Rectal smooth muscle tissue (tissue), 1 donor: ENCODE measurements at regions not wholly inside any gene's neighbourhood (a gene's known extent, or its start where the extent isn't known, plus 50 kb on each side); places are given as distances from the start of the nearest gene placed in this dataset.
"Not testable (repeated sequence)": the region's sequence is repeated elsewhere in the genome, so short reads cannot be mapped to it uniquely, and the experiment has no call there.

ENCODE experiments used
- H3K27ac ChIP-seq: one replicate; pipeline ENCODE4 v1.7.0; 2013; ENCODE audit warnings: low read depth, low read length, inconsistent platforms
- H3K27me3 ChIP-seq: one replicate; pipeline ENCODE4 v1.7.0; 2013; ENCODE audit warnings: low read length; ENCODE audit not compliant: control insufficient read depth, insufficient read depth
- H3K36me3 ChIP-seq: one replicate; pipeline ENCODE4 v1.7.0; 2013; ENCODE audit warnings: low read length; ENCODE audit not compliant: control insufficient read depth, insufficient read depth
- H3K4me1 ChIP-seq: one replicate; pipeline ENCODE4 v1.7.0; 2013; ENCODE audit warnings: low read length; ENCODE audit not compliant: control insufficient read depth, insufficient read depth
- H3K4me3 ChIP-seq: one replicate; pipeline ENCODE4 v1.7.0; 2013; ENCODE audit warnings: low read length
- H3K9ac ChIP-seq: one replicate; pipeline ENCODE4 v1.7.0; 2013; ENCODE audit warnings: low read length

DNA sequence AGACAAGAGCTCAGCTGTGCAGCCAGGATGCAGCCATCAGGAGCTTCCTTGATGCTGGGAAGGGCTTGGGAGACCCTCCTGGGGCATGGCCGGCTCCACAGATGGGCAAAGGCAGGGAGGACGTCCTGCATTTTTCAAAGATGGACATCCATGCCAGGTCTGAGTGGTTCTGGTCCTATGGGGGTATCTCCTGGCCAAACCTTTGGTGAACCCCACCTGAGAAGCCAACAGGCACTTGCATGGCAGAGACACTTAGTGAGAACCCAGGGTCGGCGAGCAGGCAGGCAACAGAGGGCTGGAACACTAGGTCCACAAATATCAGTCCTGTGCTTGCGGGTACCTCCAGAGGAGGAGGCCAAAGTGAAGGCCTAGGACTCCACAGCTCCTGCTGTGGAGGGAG, 70.0 kb downstream of the KCTD15 start:
- Histone ChIP-seq H3K4me3 (no peak overlapping the region), H3K27me3 (no peaks in the 10 kb centered on the region), H3K36me3 (no peaks in the 10 kb centered on the region), H3K27ac (no peak overlapping the region), H3K9ac (no peak overlapping the region), H3K4me1 (peaks cover 3% of the 10 kb centered on the region)

DNA sequence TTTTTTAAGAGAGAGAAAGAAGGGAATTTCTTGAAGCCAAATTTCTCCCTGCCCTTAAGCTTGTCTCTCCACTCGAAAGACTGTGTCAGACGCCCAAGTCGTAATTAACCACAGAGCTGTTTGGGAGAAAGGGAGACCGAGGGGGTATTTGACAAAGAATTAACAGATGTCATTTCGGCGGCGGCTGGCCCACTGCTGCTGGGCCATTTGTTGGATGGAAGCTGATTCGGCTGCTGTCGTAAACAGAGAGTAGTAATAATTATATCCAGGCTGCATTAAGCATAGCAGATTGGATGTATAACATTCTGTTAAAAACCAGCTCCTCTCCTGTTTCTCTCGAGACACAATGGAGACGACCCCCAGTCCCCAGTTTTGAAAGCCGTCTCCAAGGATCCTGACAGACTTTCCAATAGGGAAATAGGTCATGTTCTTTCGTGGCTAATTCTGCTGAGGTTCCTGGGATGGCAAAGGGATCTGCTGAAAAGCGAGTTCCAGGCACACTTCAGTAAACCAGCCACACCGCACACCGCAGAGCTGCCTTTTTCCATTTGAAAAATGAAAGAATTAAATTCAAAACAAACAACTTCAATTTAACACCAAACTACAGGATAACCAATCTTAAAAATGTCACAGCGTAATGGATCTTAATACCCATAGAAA, 71.5 kb downstream of the KCTD15 start:
- peak overlapping the region; percentile 29 for H3K4me3 ChIP-seq
- H3K27ac ChIP-seq = peak overlapping the region; percentile 77
- H3K36me3 ChIP-seq = no peaks in the 10 kb centered on the region
- no peak overlapping the region for H3K9ac ChIP-seq
- peaks cover 3% of the 10 kb centered on the region for H3K4me1 ChIP-seq
- H3K27me3 ChIP-seq = no peaks in the 10 kb centered on the region

DNA sequence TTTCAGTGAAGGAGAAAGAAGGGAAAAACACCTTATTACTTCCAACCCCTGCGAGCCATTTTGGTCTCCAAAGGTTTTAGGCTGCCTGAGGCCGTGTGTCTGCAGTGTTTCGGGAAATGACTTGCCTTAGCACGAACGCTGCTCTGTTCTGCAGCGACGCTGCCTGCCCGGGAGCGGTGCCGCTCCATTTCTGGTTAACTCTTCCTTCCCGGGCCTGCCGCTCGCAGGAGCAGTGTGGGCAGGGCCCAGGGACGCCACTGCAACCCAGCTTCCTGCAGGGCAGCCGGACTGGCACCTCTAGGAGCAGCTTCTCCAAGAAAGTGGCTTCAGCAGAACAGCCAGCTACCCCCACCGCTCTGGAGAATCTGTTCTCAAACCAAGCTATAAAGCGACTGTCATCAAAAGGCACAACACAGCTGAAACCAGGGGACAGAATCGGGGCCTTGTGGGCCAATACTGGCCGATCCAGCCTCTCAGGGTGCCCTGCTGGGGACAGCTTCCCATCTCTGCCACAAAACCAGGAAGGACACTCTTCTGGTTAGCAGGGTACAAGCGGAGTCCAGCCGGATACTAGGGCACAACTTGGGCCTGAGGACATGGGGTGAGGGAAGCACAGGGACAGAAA, 72.2 kb downstream of the KCTD15 start:
- Histone ChIP-seq H3K4me1 (peaks cover 3% of the 10 kb centered on the region), H3K36me3 (no peaks in the 10 kb centered on the region), H3K9ac (no peak overlapping the region), H3K27ac (peak overlapping the region; percentile 77), H3K4me3 (peak overlapping the region; percentile 29), H3K27me3 (no peaks in the 10 kb centered on the region)

DNA sequence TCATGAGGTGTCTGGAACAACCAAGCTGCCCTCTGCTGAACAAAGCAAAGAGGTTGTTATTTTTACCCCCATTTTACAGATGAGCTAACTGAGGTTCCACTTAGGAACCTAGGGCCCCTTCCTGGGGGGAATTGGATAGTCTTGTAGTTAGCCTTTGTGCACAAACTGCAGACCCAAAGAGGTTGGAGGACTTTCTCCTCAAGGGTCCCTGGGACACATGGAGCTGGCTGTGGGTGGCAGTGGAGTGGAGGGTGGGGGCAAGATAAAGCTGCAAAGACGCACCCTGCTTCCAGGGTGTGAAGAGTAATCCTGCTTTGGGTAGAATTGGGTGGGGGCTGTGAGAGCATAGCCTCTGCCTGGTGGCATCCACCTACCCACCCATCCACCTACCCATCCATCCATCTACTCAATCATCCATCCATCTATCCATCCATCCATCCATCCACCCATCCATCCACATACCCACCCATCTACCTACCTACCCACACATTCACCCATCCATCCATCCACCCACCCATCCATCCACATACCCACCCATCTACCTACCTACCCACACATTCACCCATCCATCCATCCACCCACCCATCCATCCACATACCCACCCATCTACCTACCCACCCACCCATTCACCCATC, 73.7 kb downstream of the KCTD15 start:
- not testable (repeated sequence) for H3K9ac ChIP-seq, H3K36me3 ChIP-seq

DNA sequence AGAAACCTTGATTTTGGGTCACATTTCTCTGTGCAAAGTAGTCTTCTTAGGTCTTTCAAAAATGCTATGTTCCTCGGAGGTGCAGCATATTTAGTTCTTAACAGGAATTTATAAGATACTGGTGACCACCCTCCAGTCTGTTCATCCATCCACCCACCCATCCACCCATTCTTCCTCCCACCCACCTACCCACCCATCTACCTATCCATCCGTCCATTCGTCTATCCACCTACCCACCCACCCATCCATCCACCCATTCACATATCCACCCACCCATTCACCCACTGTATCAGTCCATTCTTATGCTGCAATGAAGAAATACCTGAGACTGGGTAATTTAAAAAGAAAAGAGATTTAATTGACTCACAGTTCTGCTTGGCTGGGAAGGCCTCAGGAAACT, 74.9 kb downstream of the KCTD15 start:
- Histone ChIP-seq H3K27ac (no peak overlapping the region), H3K9ac (no peak overlapping the region), H3K36me3 (no peaks in the 10 kb centered on the region), H3K4me3 (no peak overlapping the region), H3K27me3 (no peaks in the 10 kb centered on the region), H3K4me1 (peaks cover 3% of the 10 kb centered on the region)

More for the DNA sequence above, 73.7 kb downstream of the KCTD15 start:
- not testable (repeated sequence) for H3K4me1 ChIP-seq, H3K27me3 ChIP-seq, H3K27ac ChIP-seq, H3K4me3 ChIP-seq

DNA sequence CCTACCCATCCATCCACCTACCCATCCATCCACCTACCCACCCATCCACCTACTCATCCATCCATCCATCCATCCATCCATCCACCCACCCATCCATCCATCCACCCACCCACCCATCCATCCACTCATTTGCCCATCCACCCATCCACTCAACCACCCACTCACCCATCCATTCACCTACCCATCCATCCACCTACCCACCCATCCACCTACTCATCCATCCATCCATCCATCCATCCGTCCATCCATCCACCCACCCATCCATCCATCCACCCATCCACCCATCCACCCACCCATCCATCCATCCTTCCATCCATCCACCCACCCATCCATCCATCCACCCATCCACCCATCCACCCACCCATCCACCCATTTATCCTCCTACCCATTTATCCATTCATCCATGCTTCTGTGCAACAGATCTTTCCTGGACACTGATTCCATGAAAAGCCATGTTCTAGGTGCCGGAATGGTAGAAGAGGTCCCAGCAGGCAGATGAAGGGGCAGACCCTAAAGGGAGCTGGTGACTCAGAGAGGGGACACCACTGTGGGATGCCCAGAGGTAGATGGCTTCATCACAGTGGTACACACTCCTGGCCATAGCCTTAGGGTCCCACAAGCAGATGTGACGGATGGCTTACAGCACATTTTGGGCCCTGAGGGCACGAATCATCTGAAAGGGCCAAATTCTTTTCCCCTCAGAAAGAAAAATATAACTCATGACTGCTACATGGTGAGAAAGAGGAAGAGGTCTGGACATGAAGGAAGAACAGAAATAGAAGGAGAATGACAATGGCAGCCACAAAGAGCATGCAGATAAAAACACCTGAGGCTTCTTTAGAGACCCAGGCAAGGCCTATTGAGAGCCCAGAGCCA, 76.0 kb downstream of the KCTD15 start:
- peaks cover 3% of the 10 kb centered on the region for H3K4me1 ChIP-seq
- no peak overlapping the region for H3K27ac ChIP-seq
- no peak overlapping the region for H3K9ac ChIP-seq
- H3K4me3 ChIP-seq = no peak overlapping the region
- no peaks in the 10 kb centered on the region for H3K36me3 ChIP-seq
- no peaks in the 10 kb centered on the region for H3K27me3 ChIP-seq

DNA sequence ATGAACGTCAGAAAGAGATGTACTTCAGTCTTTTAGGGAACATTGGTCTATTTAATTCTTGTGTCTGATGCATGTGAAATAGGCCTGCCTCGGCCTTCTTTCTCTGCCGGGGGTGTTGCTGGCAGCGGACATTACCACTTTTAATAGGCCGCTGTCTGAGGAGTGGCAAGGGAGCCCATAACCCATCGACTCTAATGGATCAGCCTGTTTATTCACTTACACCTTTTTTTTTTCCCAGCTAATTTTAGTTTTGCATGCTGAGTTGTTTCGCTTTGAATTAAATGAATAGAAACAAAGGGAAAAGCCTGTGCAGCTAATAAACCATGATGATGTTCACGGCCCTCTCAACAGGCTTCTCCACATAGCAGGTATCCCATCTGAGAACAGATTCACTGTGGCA, 78.4 kb downstream of the KCTD15 start:
- Histone ChIP-seq H3K27ac (no peak overlapping the region), H3K4me3 (no peak overlapping the region), H3K36me3 (no peaks in the 10 kb centered on the region), H3K4me1 (no peaks in the 10 kb centered on the region), H3K27me3 (no peaks in the 10 kb centered on the region), H3K9ac (no peak overlapping the region)

DNA sequence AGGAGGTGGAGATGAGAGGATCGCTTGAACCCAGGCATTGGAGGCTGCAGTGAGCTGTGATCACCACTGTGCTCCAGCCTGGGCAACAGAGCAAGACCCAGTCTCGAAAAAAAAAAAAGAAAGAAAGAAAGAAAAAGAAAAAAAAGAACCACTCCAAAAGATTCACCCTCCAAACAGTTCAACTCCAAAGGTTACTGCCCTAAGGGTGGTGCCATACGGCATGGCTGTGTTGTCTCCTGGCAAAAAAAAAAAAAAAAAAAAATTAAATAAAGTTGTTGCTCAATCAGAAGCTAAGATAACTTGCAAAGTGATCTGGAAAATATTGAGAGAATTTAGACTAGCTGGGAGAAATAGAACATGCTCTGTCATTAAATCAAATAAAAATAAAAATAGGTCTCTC, 79.5 kb downstream of the KCTD15 start:
- H3K4me1 ChIP-seq = no peaks in the 10 kb centered on the region
- H3K4me3 ChIP-seq = no peak overlapping the region
- H3K36me3 ChIP-seq = no peaks in the 10 kb centered on the region
- no peak overlapping the region for H3K27ac ChIP-seq
- H3K27me3 ChIP-seq = no peaks in the 10 kb centered on the region
- H3K9ac ChIP-seq = no peak overlapping the region

DNA sequence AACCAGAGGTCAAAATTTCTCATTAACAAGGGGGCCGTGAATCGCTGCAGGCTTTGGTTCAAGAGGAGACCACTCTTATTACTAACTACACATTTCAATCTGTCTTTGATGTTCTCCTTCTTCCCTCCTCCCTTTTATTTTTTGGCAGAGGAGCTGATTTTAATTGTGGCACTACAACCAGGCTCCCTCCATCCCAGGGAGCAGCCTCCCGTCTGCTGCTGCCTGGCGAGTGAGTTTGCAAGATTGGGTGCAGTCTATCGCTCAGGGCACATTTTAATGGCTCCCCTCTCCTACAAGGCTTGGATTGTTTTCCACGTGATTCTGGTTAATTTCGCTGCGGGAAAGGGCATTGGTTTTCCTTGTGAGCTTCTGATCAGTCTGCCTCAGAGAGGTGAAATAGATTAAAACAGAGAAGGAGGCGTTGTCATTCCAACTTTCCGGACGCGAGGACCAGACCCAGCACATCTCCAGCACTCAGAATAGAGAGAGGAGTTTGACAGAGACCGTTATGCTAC, 81.4 kb downstream of the KCTD15 start:
- no peak overlapping the region for H3K9ac ChIP-seq
- H3K4me1 ChIP-seq = no peaks in the 10 kb centered on the region
- no peaks in the 10 kb centered on the region for H3K36me3 ChIP-seq
- H3K4me3 ChIP-seq = no peak overlapping the region
- H3K27ac ChIP-seq = no peak overlapping the region
- no peaks in the 10 kb centered on the region for H3K27me3 ChIP-seq

DNA sequence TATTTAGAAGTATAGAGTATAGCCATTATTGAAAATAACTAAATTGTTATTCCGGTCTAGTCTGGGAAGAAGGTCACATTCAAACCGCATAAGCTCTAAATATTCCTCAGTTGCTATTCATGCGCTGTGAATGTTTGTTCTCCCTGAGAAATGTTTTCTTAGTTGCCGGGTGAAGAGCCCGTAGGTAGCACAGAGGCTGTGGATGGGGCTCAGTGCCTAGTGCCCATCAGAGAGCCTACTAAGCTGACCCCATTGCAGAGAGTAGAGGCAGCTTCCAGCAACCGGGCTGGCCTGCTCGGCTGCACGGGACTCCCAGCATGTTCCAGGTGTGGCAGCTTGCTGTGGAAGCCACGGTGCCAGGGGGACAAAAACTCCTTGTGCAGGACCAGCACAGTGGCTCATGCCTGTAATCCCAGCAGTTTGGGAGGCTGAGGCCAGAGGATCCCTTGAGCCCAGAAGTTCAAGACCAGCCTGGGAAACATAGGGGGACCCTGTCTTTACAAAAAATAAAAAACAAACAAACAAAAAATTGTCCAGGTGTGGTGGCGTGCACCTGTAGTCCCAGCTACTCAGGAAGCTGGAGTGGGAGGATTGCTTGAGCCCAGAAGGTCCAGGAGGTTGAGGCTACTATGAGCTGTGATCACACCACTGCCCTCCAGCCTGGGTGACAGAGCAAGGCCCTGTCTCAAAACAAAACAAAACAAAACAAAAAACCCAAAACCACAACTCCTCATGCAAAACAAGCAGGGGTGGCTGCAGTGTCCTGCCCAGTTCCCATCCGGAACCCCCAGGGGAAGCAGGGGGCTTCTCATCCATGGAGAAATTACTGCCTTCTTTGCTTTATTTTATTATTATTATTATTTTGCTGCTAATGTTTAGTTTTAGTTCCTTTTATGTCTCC, 82.5 kb downstream of the KCTD15 start:
- Histone ChIP-seq H3K27ac (no peak overlapping the region), H3K4me1 (no peaks in the 10 kb centered on the region), H3K4me3 (no peak overlapping the region), H3K36me3 (no peaks in the 10 kb centered on the region), H3K27me3 (no peaks in the 10 kb centered on the region), H3K9ac (no peak overlapping the region)

DNA sequence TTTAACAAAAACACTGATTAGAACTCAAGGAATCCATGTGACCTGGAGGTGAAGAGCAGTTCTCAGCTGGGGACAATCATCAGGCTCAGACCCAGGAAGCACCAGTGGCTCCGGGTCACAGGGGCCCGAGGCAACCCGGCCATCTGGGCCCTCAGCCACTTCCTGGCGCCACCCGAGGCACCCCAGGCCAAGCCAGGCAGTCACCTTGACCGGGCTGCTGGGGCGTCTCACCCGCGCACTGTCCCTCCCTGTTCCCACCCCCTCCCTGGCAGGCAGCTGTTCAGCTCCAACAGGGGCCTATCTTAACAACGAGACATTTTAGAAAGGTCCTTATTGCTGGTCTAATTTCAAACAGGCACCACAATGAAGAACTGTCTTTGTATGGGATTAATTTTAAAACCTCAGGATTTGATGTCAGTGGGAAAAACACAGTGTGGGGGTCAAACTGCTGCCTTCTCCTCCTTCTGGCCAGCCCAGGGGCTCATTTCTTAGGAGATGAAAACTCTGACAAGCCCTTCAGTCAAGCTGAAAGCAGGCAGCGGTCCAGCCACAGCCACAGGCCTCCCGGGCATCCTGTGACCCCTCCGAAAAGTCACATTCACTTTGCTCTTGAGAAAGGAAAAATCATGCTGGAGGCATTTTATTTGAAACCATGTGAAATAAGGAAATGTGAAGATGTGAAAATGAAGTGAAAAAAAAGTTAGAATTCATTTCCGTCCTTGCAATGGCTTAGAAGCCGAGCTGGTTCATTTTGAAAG, 83.3 kb downstream of the KCTD15 start:
- Histone ChIP-seq H3K27ac (no peak overlapping the region), H3K36me3 (no peaks in the 10 kb centered on the region), H3K4me1 (no peaks in the 10 kb centered on the region), H3K9ac (no peak overlapping the region), H3K4me3 (no peak overlapping the region), H3K27me3 (no peaks in the 10 kb centered on the region)
